ENCODE measurements at regions not wholly inside any gene's neighbourhood (a gene's known extent, or its start where the extent isn't known, plus 50 kb on each side); places are given as distances from the start of the nearest gene placed in this dataset.
A peak's percentile ranks its signal among the peaks of the same experiment; 100 is the strongest.
"Not testable (repeated sequence)": the region's sequence is repeated elsewhere in the genome, so short reads cannot be mapped to it uniquely, and the experiment has no call there.

DNA sequence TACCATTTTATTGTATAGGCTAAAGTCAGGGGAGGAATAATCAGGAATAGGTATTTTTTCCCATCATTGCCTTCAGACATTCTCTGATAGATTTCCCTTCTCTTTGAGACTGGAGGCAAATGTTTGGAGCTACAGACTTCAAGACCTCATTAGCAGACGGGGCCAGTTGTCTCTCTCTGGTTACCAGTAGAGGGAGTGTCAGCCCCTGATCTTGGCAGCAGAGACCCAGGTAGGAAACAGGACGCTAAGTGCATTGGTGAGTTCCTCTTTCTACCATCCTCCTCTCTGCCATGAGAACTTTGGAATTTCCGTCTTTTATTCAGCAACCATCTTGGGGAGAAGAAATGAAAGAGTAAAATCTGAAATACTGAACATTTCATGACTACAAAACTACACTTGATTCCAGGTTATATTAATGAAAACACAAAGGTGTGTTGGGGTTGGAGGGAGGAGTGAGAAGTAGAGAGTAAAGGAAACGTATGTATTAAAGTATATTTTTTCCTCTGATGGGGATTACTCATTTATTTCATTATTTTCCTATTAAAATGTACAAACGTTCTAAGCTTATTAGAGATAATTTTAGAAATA lies 186.2 kb upstream of the GCFC2 start:
- intact Hi-C loops (cut with DNase I, micrococcal nuclease), result no loop called here
- peak; percentile 54 for ATAC-seq
- DNase-seq, result no peak

DNA sequence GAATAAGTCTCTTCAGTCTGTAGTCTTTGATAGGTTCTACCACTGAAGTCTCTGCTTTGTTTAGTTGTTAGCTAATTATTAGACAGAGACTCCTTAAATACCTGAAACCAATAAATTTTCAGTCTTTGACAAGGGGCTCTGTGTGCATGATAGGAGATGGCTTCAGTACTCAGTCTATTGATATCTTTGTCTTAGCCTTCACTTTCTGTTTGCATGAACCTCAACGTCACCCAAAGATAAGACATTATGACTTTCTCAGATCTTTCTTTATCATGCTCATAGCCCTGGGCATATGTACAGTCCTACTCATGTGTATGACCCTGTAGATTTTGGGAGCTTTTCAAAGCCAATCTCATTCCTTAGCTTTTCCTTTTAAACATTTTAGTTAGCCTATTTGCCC lies 183.5 kb upstream of the GCFC2 start:
- DNase-seq (no peak), ATAC-seq (no peak)
- intact Hi-C loops (cut with DNase I, micrococcal nuclease), result no loop called here

DNA sequence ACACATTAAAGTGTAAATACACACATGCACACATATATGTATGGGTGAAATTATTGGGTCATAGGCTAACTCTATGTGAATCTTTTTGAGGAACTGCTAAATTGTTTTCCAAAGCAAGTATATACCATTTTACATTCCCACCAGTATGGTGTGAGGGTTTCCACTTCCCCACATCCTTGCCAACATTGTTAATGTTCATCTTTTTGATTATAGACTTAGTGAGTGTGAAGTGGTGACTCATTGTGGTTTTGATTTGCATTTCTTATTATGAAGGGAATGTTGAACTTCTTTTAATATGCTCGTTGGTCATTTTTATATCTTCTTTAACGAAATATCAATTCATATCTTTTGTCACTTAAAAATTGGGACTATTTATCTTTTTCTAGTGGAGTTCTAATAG lies 181.8 kb upstream of the GCFC2 start:
- ATAC-seq (no peak), DNase-seq (no peak)
- intact Hi-C loops (cut with DNase I, micrococcal nuclease), result no loop called here

DNA sequence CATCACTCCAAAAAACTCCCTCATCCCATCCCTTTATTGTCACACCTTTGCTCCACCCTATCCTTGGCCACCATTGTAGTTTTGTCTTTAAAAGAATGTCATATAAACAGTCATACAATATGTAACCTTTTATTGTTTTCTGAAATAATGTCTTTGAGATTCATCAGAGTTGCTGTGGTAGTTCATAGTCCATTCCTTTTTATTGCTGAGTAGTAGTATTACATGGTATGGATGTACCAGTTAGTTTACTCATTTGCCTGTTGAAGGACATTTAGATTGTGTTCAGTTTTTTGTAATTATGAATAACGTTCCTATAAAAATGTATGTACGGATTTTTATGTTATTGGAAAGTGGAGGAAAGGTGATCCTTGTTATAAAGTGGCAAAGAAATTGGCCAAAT lies 171.8 kb upstream of the GCFC2 start:
- no peak for DNase-seq
- intact Hi-C loops (cut with DNase I, micrococcal nuclease), result no loop called here
- no peak for ATAC-seq

DNA sequence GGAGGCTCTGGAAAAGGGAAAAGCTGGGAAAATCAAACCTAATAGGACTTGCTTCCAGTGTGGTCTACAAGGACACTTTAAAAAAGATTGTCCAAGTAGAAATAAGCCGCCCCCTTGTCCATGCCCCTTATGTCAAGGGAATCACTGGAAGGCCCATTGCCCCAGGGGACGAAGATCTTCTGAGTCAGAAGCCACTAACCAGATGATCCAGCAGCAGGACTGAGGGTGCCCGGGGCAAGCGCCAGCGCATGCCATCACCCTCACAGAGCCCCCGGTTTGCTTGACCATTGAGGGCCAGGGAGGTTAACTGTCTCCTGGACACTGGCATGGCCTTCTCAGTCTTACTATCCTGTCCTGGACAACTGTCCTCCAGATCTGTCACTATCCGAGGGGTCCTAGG lies 164.9 kb upstream of the GCFC2 start:
- intact Hi-C loops (cut with DNase I, micrococcal nuclease); DNase-seq; ATAC-seq: not testable (repeated sequence)

DNA sequence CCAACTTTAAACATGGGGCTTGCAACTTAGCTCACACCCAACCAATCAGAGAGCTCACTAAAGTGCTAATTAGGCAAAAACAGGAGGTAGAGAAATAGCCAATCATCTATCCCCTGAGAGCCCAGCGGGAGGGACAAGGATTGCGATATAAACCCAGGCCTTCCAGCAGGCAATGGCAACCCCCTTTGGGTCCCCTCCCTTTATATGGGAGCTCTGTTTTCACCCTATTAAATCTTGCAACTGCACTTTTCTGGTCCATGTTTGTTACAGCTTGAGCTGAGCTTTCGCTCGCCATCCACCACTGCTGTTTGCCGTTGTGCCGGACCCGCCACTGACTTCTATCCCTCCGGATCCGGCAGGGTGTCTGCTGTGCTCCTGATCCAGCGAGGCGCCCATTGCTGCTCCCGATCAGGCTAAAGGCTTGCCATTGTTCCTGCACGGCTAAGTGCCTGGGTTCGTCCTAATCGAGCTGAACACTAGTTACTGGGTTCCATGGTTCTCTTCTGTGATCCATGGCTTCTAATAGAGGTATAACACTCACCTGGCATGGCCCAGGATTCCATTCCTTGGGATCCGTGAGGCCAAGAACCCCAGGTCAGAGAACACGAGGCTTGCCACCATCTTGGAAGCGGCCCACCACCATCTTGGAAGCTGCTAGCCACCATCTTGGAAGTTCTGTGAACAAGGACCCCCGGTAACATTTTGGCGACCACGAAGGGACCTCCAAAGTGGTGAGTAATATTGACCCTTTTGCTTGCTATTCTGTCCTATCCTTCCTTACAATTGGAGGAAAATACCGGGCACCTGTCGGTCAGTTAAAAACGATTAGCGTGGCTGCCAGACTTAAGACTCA lies 161.3 kb upstream of the GCFC2 start:
- ATAC-seq; DNase-seq; intact Hi-C loops (cut with DNase I, micrococcal nuclease): not testable (repeated sequence)

DNA sequence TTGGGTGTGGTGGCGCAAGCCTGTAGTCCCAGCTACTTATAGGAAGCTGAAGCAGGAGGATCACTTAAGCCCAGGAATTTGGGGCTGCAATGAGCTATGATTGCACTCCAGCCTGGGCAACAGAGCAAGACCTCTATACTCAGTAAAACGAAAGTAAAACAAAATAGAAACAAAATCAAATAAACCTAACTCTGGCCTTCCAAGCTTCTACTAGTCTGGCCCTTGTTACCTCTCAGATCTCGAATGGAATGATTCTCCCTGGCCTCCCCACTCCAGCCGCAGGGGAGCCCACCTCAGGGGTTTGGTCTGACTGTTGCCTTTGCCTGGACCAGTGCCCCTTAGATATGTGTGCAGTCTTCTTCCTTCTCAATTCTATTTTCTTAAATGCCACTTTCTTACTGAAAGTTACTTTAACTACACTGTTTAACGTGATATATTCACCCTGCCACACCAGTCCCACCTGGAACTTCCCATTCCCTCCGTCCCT lies 160.0 kb upstream of the GCFC2 start:
- intact Hi-C loops (cut with DNase I, micrococcal nuclease), result no loop called here
- DNase-seq (no peak), ATAC-seq (no peak)

DNA sequence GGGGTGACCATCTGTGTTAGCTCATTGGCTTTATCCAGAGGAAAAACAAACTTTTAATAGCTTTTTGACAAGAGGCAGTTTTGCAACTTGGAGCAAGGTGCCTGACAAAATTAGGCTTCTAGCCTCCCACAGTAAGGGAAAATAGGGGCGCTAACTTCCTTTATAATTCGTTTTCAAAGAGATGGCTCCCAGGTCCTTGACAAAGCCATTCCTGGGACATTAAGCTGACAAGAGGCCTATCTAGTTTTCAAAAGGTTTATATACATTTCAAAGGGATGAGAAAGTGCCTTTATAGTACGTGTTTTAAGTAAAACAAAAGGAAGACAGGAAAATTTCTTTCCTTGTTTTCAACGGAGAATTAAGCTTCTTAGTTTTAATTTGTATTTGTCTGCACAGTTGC lies 159.4 kb upstream of the GCFC2 start:
- DNase-seq (no peak), ATAC-seq (no peak)
- intact Hi-C loops (cut with DNase I, micrococcal nuclease), result no loop called here

DNA sequence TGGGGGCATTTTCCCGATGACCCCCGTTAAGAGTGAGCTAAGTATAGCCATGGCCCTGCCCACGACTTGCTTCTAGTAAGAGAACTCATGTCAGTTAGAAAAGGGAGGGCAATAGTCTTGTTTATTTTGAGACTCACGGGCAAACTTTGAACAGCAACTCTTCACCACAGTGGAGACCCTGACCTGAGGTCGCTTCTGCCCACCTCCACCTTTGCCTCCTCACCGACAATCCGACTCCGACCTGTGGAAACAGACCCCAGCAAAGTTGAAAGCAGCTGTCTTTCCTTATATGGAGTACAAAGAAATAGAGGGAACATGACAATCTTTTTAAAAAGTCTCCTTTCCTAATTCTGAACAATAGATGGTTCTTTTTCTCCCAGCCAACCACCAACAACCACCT lies 155.0 kb upstream of the GCFC2 start:
- DNase-seq (no peak), ATAC-seq (no peak)
- intact Hi-C loops (cut with DNase I, micrococcal nuclease), result no loop called here

DNA sequence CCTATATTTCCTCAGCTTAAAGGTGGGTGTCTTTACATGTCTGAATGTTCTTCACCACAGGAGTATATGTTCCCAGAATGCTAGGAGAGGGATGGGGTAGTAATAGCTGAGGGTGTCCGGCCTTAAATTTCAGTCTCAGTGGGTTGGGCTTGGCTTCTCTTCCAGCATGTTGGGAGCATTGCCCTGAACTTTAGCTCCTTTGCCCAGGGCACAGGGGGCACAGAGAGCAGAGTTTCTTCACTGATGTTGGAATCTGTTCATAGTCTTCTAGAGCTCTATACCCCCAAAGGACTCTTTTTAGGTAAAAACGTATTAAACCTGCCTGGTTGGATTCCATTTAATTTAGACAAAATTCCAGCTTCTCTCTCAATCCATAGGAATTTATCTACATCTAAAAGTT lies 154.4 kb upstream of the GCFC2 start:
- ATAC-seq, result no peak
- DNase-seq, result no peak
- intact Hi-C loops (cut with DNase I, micrococcal nuclease), result no loop called here

DNA sequence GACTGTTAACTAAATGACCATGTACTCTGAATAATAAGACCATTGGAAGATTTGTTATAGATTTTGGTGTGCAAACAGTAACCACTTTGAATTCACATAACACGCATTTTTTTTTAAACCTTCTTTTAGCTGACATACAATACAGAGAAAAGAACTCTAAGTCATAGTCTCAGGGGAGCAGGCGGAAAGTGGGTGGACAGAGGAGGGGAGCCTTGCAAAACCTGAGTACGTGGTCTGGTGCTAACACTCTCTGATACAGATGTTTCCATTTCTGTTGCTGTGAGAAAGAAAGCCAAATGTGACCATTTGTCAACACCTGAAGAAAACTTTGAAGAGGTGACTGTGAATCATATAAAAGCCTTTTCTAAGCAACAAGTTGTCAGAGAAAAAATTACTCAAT lies 151.8 kb upstream of the GCFC2 start:
- DNase-seq (no peak), ATAC-seq (no peak)
- intact Hi-C loops (cut with DNase I, micrococcal nuclease), result no loop called here

DNA sequence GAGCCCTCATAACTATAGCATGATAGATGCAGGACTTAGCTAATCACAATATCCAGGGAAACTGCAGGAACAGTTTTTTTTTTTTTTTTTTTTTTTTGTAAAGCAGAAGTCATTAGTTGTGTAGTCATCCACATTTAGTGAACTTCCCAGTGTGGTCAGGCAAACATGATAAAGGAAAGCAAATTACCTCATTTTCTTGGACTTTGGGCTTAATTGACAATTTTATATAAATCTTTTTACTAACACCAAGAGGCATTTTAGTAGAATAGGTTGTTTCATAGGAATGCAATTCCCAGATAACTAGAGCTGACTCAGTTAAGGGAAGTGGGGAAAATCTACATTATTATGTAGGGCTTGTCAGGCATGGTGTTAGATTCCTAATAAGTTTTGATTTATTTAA lies 142.7 kb upstream of the GCFC2 start:
- DNase-seq, result no peak
- ATAC-seq, result no peak
- intact Hi-C loops (cut with DNase I, micrococcal nuclease), result no loop called here

DNA sequence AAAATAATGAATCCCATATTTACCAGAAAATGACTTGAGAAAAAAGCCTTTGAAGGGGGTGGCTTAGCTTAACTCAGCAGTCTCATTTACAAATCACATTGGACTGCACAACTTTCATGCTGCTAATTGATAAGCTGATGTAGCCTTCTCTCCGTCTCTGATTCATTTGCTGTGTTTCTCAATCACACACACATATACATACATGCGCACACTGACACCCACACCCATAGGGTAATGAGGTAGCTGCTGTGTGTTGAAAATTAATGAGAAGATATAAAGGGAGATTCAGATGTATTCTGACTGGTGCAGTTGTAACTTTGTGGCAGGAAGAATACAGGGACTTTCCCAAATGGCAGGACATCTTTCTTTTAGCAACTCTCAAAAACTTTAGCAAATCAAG lies 141.9 kb upstream of the GCFC2 start:
- no peak for DNase-seq
- ATAC-seq, result no peak

DNA sequence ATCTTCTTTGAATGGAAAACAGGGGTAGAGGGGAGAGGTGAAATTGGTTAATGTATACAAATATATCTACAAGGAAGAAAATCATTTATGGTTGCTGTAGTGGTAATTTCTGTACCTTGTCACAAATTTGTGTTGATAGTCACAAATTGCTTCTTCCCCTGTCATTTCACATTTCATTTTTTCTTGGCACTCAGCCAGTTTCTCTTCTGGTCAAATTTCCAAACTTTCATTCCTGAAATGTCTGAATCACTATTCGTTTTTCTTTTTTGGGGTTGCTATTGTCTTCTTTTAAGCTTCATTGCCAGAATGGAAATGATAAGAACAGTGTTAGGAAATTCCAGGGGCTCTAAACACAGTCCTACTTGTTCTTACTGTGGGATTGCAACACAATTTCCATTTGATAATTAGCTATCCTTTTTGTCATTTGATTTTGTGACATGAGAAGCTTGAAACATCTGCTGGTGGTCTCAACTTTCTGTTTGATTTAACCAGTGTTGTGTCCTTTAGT lies 136.0 kb upstream of the GCFC2 start:
- ATAC-seq, result no peak
- intact Hi-C loops (cut with DNase I, micrococcal nuclease), result no loop called here
- no peak for DNase-seq

More for the DNA sequence above, 141.9 kb upstream of the GCFC2 start:
- intact Hi-C loops (cut with DNase I, micrococcal nuclease), result no loop called here

DNA sequence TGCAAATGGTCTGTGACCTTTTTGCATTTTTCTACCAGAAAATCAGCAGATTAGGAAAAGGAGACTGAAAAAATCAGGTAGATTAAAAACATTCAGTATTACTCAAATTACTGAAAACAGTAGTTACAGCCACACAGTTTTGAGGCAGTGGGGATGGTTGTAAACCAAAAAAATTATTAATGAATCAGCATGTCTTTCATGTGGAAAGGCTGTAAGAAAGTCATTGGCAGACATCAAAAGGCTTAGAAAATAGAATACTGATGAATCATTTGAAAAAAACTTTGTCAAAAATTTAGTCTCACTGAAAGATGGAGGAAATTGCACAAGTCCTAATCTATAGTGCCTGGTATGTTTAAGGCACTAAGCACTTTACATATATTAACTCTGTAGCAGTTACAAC lies 133.9 kb upstream of the GCFC2 start:
- ATAC-seq (no peak), DNase-seq (no peak)
- intact Hi-C loops (cut with DNase I, micrococcal nuclease), result no loop called here

DNA sequence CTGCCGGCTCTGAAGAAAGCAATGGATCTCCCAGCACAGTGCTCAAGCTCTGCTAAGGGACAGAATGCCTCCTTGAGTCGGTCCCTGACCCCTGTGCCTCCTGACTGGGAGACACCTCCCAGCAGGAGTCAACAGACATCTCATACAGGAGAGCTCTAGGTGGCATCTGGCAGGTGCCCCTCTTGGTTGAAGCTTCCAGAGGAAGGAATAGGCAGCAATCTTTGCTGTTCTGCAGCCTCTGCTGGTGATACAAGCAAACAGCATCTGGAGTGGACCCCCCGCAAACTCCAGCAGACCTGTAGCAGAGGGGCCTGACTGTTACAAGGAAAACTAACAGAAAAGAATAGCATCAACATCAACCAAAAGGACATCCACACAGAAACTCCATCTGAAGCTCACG lies 123.9 kb upstream of the GCFC2 start:
- DNase-seq; intact Hi-C loops (cut with DNase I, micrococcal nuclease); ATAC-seq: not testable (repeated sequence)

DNA sequence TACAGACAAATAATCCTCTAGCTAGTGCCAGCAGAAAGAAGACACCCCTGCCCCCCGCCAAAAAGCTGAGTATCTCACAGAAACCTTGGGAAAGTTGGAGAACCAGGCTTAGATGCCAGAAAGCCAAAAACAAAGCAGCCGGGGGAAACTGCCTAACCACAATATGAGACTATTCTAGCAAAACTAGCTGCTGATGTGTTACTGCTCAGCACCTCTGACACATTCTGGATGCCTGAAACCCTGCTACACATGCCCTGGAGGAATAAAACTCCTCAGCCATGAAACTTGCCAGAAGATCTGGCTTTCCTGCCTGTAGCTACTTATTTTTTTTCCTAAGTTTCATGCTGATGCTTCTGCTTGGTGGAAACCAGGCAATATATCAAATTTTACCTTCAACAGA lies 122.7 kb upstream of the GCFC2 start:
- intact Hi-C loops (cut with DNase I, micrococcal nuclease), result no loop called here
- ATAC-seq, result no peak
- DNase-seq, result no peak

DNA sequence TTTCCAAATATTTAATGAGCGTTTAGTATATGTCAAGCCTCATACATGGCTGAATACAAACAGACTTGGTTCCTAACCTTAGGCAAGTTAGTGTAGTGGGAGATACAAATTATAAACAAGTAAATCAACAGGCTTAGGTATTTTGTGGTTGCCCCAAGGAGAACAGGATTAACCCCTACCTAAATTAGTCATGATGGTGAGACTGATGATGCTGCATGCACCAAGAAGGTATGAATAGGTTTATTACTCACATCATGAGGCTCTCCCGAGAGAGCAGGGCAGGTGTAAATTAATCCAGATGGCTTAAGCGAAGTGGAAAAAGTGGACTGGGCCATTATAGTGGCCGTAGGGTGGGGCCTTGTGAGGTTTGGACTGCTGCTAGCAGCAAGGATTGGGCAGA lies 118.1 kb upstream of the GCFC2 start:
- intact Hi-C loops (cut with DNase I, micrococcal nuclease), result no loop called here
- no peak for DNase-seq
- no peak for ATAC-seq

DNA sequence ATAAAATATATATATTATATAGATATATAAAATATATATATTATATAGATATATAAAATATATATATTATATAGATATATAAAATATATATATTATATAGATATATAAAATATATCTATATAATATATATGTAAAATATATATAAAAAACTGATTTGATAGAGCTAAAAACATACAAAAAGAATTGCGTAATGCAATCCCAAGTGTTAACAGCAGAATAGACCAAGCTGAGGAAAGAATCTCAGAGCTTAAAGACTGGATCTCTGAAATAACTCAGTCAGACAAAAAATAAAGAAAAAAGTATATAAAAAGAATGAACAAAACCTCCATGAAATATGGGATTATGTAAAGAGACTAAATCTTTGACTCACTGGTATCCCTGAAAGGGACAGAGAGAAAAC lies 112.8 kb upstream of the GCFC2 start:
- ATAC-seq; DNase-seq; intact Hi-C loops (cut with DNase I, micrococcal nuclease): not testable (repeated sequence)

DNA sequence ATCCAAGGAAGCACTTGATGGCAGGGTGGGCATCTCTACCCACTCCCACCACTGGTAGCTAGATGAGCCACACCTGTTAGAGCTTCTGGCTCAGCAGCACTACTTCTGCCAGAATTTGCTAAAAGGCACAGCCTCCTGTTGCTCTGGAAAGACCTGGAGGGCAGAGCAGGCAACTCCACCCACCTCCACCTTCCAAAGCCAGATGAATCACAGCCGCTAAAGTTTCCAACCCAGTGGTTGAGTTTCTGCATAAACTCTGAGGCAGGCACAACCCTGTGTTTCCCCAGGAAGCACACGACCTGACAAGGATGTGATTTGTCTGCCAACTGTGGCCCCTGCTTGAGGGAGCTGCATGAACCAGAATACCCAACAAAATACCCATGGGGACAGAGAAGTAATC lies 111.6 kb upstream of the GCFC2 start:
- no peak for DNase-seq

More for the DNA sequence above, 111.6 kb upstream of the GCFC2 start:
- ATAC-seq, result no peak
- intact Hi-C loops (cut with DNase I, micrococcal nuclease), result no loop called here

Measured in left colon (tissue), 2 donors.